Thoracic aorta (tissue), 2 donors: ENCODE measurements at regions not wholly inside any gene's neighbourhood (a gene's known extent, or its start where the extent isn't known, plus 50 kb on each side); places are given as distances from the start of the nearest gene placed in this dataset.

Experiments used
- ATAC-seq: fragments of 150-250 bp; one replicate; pipeline ENCODE4 v1.8.0; 2017; ENCODE audit warnings: low read depth; ENCODE audit not compliant: insufficient number of reproducible peaks, low FRiP score
- DNase-seq: peaks from one replicate; pipeline ENCODE4 v3.0.0-alpha.2; 2020; ENCODE audit warnings: low spot score
- H3K27ac ChIP-seq, 2 donors: fragments of 200-600 bp; sonication (generic); 1 replicate in 1 of 2; 2 replicates in 1 of 2; pipeline ENCODE4 v1.5.1; 2016; ENCODE audit warnings: mild to moderate bottlenecking in 2 of 2, moderate library complexity in 2 of 2
- H3K27me3 ChIP-seq: fragments of 200-600 bp; sonication (generic); replicated peaks from 2 replicates; pipeline ENCODE4 v1.6.0; 2016; ENCODE audit warnings: mild to moderate bottlenecking; ENCODE audit not compliant: insufficient read depth
- H3K36me3 ChIP-seq: fragments of 200-600 bp; sonication (generic); one replicate; pipeline ENCODE4 v1.5.1; 2016
- H3K4me1 ChIP-seq, 2 donors: fragments of 200-600 bp; sonication (generic); 1 replicate in 1 of 2; 2 replicates in 1 of 2; pipeline versions ENCODE4 v1.5.1 to v1.6.0; 2016; ENCODE audit warnings: low read depth in 2 of 2, mild to moderate bottlenecking in 1 of 2; ENCODE audit not compliant: control insufficient read depth in 1 of 2
- H3K4me3 ChIP-seq: fragments of 200-600 bp; sonication (generic); 2 replicates; pipeline ENCODE4 v1.5.1; 2016; ENCODE audit warnings: mild to moderate bottlenecking
- H3K9me3 ChIP-seq: fragments of 200-600 bp; sonication (generic); 2 replicates; pipeline ENCODE4 v1.5.1; 2016
- CTCF ChIP-seq: fragments of 200-600 bp; sonication (generic); IDR thresholded peaks from one replicate; pipeline ENCODE4 v1.5.1; 2019; ENCODE audit warnings: antibody characterized with exemption

DNA sequence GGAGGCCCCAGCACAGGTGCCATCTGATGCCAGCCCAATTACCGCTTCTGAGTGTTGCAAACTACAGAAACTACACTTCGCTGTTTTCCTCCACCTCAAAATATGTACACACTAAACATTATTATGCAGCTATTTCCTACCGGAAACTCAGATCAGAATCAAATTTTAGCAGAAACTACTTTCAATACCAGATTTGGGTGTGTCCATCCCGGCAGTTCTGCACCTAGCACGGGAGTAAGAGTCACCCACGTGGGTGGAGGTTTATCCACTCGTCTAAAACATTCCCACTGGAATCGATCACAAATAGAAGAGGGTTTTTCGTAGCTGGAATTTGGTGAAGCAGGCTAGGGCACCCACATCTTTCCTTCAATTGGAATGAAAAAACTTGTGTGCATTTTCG, 214.4 kb upstream of the PRKCQ start:
- no peak overlapping the region for H3K27ac ChIP-seq
- ATAC-seq (no peak), DNase-seq (no peak)
- H3K36me3 ChIP-seq = no peaks in the 10 kb centered on the region
- H3K9me3 ChIP-seq = no peaks in the 10 kb centered on the region
- no peaks in the 10 kb centered on the region for H3K27me3 ChIP-seq
- no peak for TF ChIP-seq CTCF
- no peak overlapping the region for H3K4me3 ChIP-seq
- no peaks in the 10 kb centered on the region for H3K4me1 ChIP-seq

GRCh38 chr10:6788731-6789130, 208.7 kb upstream of the PRKCQ start:
- Histone ChIP-seq H3K4me1 (no peaks in the 10 kb centered on the region), H3K9me3 (no peaks in the 10 kb centered on the region), H3K4me3 (no peak overlapping the region), H3K36me3 (no peaks in the 10 kb centered on the region), H3K27ac (no peak overlapping the region), H3K27me3 (no peaks in the 10 kb centered on the region)
- TF ChIP-seq CTCF = no peak
- DNase-seq (no peak), ATAC-seq (no peak)

DNA sequence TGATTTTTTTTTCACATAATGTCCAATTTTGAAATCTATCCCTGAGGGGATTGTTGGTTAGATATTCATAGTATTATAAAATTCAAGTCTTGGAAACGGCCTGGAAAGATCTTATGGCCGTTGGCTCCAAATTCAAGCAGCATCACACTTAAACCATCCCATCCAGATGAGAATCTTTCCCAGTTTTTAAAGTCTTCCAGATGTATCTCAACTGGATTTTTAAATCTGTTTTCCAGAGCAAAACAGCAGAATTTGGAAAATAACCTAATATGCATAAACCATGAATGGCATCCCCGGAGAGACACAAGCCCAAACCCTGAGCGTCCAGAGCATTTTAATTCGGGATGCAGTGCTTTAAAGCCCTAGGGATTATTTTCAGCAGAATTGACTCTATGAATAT, 208.2 kb upstream of the PRKCQ start:
- ATAC-seq = no peak
- TF ChIP-seq CTCF = no peak
- Histone ChIP-seq H3K4me1 (no peaks in the 10 kb centered on the region), H3K36me3 (no peaks in the 10 kb centered on the region), H3K27me3 (no peaks in the 10 kb centered on the region), H3K4me3 (no peak overlapping the region), H3K9me3 (no peaks in the 10 kb centered on the region), H3K27ac (no peak overlapping the region)
- no peak for DNase-seq

GRCh38 chr10:6787718-6788117, 207.6 kb upstream of the PRKCQ start:
- Histone ChIP-seq H3K9me3 (no peaks in the 10 kb centered on the region), H3K27me3 (no peaks in the 10 kb centered on the region), H3K27ac (no peak overlapping the region), H3K36me3 (no peaks in the 10 kb centered on the region), H3K4me3 (no peak overlapping the region), H3K4me1 (no peaks in the 10 kb centered on the region)
- DNase-seq (no peak), ATAC-seq (no peak)
- no peak for TF ChIP-seq CTCF

DNA sequence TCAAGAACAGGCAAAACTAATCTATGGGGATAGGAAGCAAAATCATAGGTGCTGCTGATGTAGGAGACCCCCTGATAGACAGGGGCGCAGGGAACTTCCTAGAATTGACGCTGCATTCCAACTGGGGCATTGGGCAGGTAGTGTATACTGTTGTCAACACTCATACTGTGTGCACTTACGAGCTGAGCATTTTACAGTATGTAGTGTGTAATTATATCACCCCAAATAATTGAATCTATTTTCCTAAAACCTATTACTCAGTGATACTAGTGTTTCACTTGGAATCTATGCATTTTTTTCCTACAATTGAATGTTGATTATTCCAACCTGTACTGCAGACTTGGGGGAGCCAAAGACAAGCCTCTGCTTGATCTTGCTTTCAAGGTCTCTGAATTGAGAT, 207.0 kb upstream of the PRKCQ start:
- Histone ChIP-seq H3K27me3 (no peaks in the 10 kb centered on the region), H3K36me3 (no peaks in the 10 kb centered on the region), H3K27ac (no peak overlapping the region), H3K4me3 (no peak overlapping the region), H3K4me1 (no peaks in the 10 kb centered on the region), H3K9me3 (no peaks in the 10 kb centered on the region)
- no peak for ATAC-seq
- DNase-seq = no peak
- TF ChIP-seq CTCF = no peak
